ENCODE measurements at regions not wholly inside any gene's neighbourhood (a gene's known extent, or its start where the extent isn't known, plus 50 kb on each side); places are given as distances from the start of the nearest gene placed in this dataset.
A peak's percentile ranks its signal among the peaks of the same experiment; 100 is the strongest.
"Not testable (repeated sequence)": the region's sequence is repeated elsewhere in the genome, so short reads cannot be mapped to it uniquely, and the experiment has no call there.

GRCh38 chr15:26191193-26191592, 328.1 kb upstream of the ATP10A start:
- DNase-seq, result no peak

GRCh38 chr15:26186138-26186537, 323.0 kb upstream of the ATP10A start:
- not testable (repeated sequence) for DNase-seq

DNA sequence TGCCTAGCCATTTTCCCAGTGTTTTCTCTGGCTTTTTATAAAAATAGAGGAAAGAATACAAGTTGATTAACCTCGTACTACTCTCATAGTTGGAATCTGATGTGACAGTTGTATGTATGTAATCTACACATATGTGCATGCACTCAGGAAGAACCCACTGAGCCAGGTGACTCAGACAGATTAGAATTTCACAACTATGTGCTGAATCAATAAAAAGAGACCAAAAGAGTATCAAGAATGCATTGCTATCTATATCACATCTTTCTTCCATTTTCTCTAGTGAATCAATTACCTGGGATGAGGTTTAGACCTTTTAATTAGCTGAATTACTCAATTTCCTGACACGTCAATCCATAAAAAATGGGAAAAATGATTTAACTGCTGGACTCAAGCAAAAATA, 319.3 kb upstream of the ATP10A start:
- DNase-seq, result no peak

DNA sequence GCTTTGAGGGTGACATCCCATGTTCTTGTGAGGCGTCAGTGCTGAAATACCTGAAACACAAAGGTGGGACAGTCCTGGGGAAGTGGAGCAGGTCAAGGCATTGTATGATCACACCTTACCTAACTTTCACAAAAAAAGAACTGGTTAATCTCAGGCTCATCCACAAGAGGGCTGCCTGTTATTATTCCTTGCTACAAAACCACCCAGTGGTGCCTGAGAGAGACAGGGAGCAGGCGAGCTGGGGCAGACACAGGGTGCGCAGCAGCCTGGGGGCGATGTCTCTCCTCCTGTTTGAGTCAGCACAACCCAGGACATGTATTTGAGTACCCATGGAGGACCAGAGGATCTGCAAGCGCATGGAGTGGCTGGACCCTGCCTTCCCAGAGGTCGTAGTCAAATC, 316.8 kb upstream of the ATP10A start:
- DNase-seq, result peak in 12 of 58 donors; percentile 3 to 56 (median 18)

GRCh38 chr15:26178640-26179220, 315.6 kb upstream of the ATP10A start:
- DNase-seq, result peak in 10 of 58 donors; percentile 4 to 51 (median 20)

DNA sequence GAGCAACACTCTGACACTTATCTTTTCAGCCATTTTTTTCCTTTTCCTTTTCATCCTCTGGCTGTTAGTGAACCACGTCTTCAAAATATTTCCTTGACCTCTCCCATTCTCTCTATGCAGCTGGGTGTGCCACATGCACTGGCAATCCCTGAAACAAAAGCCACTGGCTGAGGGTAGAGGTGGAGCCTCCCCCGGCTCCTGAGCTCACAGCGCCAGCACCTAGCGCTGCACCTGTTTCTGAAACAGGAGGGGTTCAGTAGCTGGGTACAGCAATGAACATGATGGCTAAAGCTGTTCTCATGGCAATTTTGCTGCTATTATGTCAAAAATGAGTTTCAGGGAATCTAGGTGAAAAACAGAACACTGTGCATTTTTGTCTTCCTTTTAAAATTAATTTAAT, 314.7 kb upstream of the ATP10A start:
- no peak for DNase-seq

- DNase-seq, result no peak
Observed at GRCh38 chr15:26176831-26177230, 313.7 kb upstream of the ATP10A start.

GRCh38 chr15:26171266-26171665, 308.1 kb upstream of the ATP10A start:
- no peak for DNase-seq

DNA sequence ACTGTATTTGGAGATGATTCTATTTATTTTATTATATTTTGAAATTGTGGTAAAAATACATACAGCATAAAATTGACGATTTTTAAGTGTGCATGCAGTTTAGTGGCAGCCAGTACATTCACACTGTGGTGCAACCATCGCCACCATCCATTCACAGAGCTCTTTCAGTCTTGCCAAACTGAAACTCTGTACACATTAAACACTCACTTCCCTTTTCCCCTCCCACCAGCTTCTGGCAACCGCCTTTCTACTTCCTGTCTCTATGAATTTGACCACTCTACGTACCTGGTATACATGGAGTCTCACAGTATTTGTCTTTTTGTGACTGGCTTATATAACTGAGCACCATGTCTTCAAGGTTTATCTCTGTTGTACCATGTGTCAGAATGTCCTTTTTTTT, 303.3 kb upstream of the ATP10A start:
- no peak for DNase-seq

DNA sequence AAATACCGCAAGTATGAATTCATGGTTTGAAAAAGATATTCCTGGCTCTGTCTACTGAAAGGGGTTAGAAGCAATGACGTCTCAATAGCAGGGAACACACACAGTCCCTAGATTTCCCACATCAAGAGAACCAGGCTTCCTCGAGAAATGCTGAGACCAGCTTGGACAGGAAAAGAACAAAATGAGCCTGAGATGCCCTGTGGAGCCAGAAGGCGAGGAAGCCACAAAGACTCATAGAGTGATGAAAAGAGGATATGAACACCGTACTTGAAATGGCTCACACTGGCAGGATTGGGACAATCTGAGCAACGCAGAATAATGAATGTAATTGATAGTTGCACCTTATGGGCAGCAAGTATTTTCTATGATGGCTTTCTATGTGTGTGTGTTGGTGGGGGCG, 302.4 kb upstream of the ATP10A start:
- DNase-seq, result no peak

GRCh38 chr15:26160343-26160742, 297.2 kb upstream of the ATP10A start:
- no peak for DNase-seq

- no peak for DNase-seq
Observed at GRCh38 chr15:26158176-26158575, 295.0 kb upstream of the ATP10A start.

- peak in 16 of 58 donors; percentile 7 to 46 (median 16) for DNase-seq
Observed at GRCh38 chr15:26157081-26157480, 294.0 kb upstream of the ATP10A start.

- no peak for DNase-seq
Observed at GRCh38 chr15:26156051-26156450, 292.9 kb upstream of the ATP10A start.

GRCh38 chr15:26148156-26148860, 285.2 kb upstream of the ATP10A start:
- peak in 1 of 58 donors; percentile 20 for DNase-seq

DNA sequence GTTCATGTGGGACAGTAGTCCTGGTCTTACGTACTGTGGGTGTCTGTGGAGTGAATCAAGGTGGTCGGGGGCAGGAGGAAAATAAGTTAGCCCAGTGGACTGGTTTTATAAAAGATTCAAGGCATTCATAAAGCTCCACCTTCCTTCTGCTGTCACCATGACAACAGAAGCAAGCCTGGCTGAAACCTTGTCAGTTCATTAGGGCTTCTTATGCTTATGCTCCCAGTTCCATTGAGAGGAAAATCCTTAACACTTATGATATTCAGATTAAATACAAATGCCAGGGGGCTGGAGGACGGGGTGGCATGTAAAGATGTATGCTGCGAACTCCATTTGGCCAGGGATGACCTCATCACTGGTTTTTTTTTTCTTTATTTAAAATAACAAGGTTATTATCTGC, 283.1 kb upstream of the ATP10A start:
- DNase-seq, result peak in 2 of 58 donors; percentile 2 to 5

DNA sequence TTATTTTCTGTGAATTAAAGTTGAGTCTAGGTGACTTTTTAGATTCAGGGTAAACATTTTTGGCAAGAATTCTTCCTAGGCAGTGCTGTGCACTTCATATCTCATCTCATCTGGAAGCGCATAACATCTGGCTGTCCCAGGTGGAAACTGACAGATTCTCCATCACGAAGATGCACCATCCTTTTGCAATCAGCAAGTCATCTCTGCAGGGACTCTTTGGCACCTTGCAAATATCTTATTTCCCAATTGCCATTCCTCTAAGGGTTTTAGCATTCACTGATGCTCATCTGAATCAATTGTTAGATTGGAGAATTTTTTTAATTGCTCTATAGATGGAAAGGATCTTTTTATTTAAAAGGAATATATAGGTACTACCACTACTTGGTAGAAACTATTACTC, 282.7 kb upstream of the ATP10A start:
- DNase-seq, result no peak

DNA sequence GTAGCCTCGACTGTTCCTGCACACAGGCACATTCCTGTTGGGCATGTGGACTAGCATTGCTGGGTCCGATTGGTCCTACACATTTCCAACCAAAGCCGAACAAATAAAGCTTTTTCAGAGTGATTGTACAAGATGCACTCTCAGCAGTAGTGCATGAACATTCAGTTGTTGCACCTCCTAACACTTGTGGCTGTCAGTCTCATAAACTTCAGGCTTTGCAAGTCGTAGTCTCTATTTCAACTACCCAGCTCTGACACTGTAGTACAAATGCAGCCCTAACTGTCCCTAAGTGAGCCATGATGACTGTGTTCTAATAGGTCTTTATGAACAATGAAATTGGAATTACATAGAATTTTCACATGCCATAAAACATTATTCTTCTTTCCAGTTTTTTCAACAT, 281.7 kb upstream of the ATP10A start:
- DNase-seq, result no peak

DNA sequence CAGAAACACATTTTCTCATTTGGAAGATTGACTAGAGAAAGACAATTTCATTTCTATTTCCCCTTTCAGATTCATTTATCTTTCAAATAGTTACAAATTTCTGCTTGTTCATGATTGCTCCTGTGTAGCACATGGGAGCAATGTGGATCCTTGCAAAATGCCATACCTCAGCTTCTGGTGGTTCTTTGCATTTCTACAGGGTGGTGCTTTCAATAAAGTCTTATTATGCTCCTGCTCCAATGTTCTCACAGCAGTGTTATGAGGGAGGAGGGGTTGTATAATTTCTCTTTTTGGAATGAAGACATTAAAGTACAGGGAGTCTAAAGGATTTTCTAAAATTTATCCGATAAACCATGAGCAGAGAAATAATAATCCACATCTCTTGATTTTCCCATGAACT, 280.1 kb upstream of the ATP10A start:
- no peak for DNase-seq

DNA sequence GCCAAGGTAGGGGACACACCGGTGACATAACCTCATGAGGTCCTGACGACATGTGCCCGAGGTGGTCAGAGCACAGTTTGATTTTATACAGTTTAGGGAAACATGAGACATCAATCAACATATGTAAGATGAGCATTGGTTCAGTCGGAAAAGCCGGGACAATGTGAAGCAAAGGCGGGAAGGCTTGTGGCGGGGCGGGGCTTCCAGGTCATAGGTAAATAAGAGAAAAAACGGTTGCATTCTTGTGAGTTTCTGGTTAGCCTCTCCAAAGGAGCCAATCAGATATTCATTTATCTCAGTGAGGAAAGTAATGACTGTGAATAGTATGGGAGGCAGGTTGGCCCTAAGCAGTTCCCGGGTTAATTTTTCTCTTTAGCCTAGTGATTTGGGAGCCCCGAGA, 271.7 kb upstream of the ATP10A start:
- DNase-seq, result no peak

DNA sequence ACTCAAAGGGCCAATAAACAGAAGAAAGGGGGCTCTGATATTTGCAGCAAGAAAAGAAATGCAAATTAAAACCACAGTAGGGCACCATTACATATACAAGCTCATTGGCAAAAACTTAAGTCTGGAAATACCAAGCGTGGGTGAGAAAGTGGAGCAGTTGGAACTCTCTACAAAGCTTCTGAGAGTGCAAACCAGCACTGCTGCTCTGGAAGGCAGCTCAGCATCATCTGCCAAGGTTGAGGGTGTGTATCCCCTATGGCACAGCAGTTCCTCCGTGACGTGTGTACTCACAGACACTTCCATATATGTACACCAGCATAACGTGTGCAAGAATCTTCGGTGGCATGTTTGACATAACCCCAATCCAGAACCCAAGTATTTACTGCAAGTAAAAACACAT, 271.0 kb upstream of the ATP10A start:
- peak in 13 of 58 donors; percentile 5 to 64 (median 13) for DNase-seq

DNA sequence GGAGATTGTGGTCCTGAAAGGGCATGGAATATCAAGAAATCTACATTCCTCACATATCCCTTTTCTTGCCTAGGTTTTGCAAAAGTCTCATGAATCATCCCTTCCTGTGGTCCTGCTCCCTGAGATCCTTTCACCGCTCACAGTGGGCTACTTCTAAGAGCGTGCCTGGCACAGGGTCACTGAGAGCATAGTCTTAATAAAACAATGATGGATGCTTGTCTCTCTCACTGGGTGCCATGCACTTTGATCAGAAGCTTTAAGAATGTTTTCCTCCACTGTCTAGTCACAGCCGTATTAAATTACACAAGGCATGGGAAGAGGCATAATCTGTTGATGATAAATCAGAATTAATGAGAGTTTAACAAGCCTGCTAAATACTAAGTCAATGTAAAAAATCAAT, 269.7 kb upstream of the ATP10A start:
- no peak for DNase-seq

DNA sequence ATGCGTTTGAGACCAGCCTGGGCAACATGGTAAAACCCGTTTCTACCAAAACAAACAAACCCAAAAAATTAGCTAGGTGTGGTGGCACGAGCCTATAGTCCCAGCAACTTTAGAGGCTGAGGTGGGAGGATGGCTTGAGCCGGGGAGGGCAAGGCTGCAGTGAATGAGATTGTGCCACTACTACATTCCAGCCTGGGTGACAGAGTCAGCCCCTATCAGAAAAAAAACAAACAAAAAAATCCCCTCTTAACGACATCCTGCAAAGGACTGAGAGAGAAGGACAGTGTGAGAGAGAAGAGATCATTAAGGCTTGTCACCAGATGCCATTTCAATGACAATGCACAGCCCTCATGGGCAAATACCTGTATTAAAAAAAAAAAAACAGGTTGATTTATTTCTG, 266.7 kb upstream of the ATP10A start:
- DNase-seq, result no peak
